SK-N-SH (cell line): ENCODE measurements at regions not wholly inside any gene's neighbourhood (a gene's known extent, or its start where the extent isn't known, plus 50 kb on each side); places are given as distances from the start of the nearest gene placed in this dataset.
"Not testable (repeated sequence)": the region's sequence is repeated elsewhere in the genome, so short reads cannot be mapped to it uniquely, and the experiment has no call there.

Experiments
- CTCF ChIA-PET: fragments of 300-600, 350-600 bp; formaldehyde crosslinking; extraction: SDS; loops from one replicate; lab custom pipeline; 2021; lab: Yijun Ruan, JAX
- POLR2A ChIA-PET: fragments of 350-600 bp; sonication (Branson Sonifier 250); formaldehyde crosslinking; extraction: SDS; loops from one replicate; lab custom pipeline; 2020; ENCODE audit warnings: antibody characterized with exemption, inconsistent platforms; lab: Yijun Ruan, JAX
- DNase-seq: peaks from one replicate; pipeline ENCODE4 v3.0.0; 2012
- H2AFZ ChIP-seq: fragments of 200-600 bp; sonication (generic); 2 replicates; pipeline ENCODE4 v1.8.1; 2016; ENCODE audit warnings: antibody characterized with exemption, mild to moderate bottlenecking, low read depth
- H3F3A ChIP-seq: fragments of 200-600 bp; sonication (generic); replicated peaks from 2 replicates; pipeline ENCODE3; 2016; ENCODE audit warnings: antibody characterized with exemption, mild to moderate bottlenecking; ENCODE audit not compliant: insufficient read depth
- H3K27ac ChIP-seq, 2 experiments: fragments of 200-500 bp in 1 of 2; fragments of 200-600 bp in 1 of 2; sonication (Bioruptor generic) in 1 of 2; sonication (generic), shearing (Covaris generic) in 1 of 2; 2 replicates each; pipeline versions ENCODE4 v1.5.1 to v1.6.1; 2014 to 2016; ENCODE audit warnings: low read depth in 2 of 2, inconsistent platforms in 1 of 2, low read length in 1 of 2, mild to moderate bottlenecking in 1 of 2, mixed read lengths in 1 of 2
- H3K27me3 ChIP-seq: fragments of 200-600 bp; sonication (generic), shearing (Covaris generic); 2 replicates; pipeline ENCODE4 v1.6.1; 2016; ENCODE audit warnings: mixed run types; ENCODE audit not compliant: insufficient read depth
- H3K36me3 ChIP-seq, 2 experiments: fragments of 200-500 bp in 1 of 2; fragments of 200-600 bp in 1 of 2; sonication (Bioruptor generic) in 1 of 2; sonication (generic) in 1 of 2; replicated peaks in 1 of 2; 2 replicates each; pipeline versions ENCODE3 to v1.5.1; 2014 to 2016; ENCODE audit warnings: low read length in 1 of 2, mild to moderate bottlenecking in 1 of 2; ENCODE audit not compliant: insufficient read depth in 2 of 2, control insufficient read depth in 1 of 2
- H3K4me1 ChIP-seq, 2 experiments: fragments of 200-500 bp in 1 of 2; fragments of 200-600 bp in 1 of 2; sonication (Bioruptor generic) in 1 of 2; sonication (generic), shearing (Covaris generic) in 1 of 2; 2 replicates each; pipeline versions ENCODE4 v1.5.1 to v1.6.1; 2014 to 2016; ENCODE audit warnings: low read depth in 1 of 2, low read length in 1 of 2, mixed run types in 1 of 2; ENCODE audit not compliant: insufficient read depth in 2 of 2, control insufficient read depth in 1 of 2
- H3K4me2 ChIP-seq: fragments of 200-600 bp; sonication (generic), shearing (Covaris generic); 2 replicates; pipeline ENCODE4 v1.6.1; 2017; ENCODE audit warnings: mixed run types
- H3K4me3 ChIP-seq, 2 experiments: fragments of 200-500 bp in 1 of 2; fragments of 200-600 bp in 1 of 2; sonication (Bioruptor generic) in 1 of 2; sonication (generic), shearing (Covaris generic) in 1 of 2; 2 replicates each; pipeline versions ENCODE4 v1.5.1 to v1.8.1; 2014 to 2016; ENCODE audit warnings: low read depth in 2 of 2, inconsistent platforms in 1 of 2, low read length in 1 of 2, mild to moderate bottlenecking in 1 of 2, mixed read lengths in 1 of 2, moderate library complexity in 1 of 2
- H3K79me2 ChIP-seq: fragments of 200-600 bp; sonication (generic); 2 replicates; pipeline ENCODE4 v1.8.1; 2017; ENCODE audit warnings: mild to moderate bottlenecking; ENCODE audit not compliant: insufficient read depth
- H3K9ac ChIP-seq: fragments of 200-600 bp; sonication (generic); 2 replicates; pipeline ENCODE4 v1.6.1; 2017; ENCODE audit warnings: mixed run types
- H3K9me2 ChIP-seq: fragments of 200-600 bp; sonication (generic); 2 replicates; pipeline ENCODE4 v1.6.1; 2017; ENCODE audit warnings: mixed run types
- H3K9me3 ChIP-seq: fragments of 200-600 bp; sonication (generic); 2 replicates; pipeline ENCODE4 v1.6.1; 2017; ENCODE audit warnings: mixed run types, mild to moderate bottlenecking, moderate library complexity
- H4K20me1 ChIP-seq: fragments of 200-600 bp; sonication (generic); 2 replicates; pipeline ENCODE4 v1.6.1; 2017; ENCODE audit warnings: mild to moderate bottlenecking, mixed run types; ENCODE audit not compliant: insufficient read depth
- WGBS: methylation state at CpG from one replicate; pipeline ENCODE4 v1.1.6; 2017; ENCODE audit warnings: low lambda C conversion rate; 5-methylcytosine and 5-hydroxymethylcytosine counted together

- H3K9ac ChIP-seq, H3K27me3 ChIP-seq, H3K4me1 ChIP-seq, H2AFZ ChIP-seq, DNase-seq, H3K9me3 ChIP-seq, H3K4me2 ChIP-seq, H3K9me2 ChIP-seq, H3F3A ChIP-seq, H3K36me3 ChIP-seq, POLR2A ChIA-PET, H3K79me2 ChIP-seq, CTCF ChIA-PET, H3K4me3 ChIP-seq, H3K27ac ChIP-seq, H4K20me1 ChIP-seq: not testable (repeated sequence)
- 47% methylated on average over 4 of the region's 4 CpGs for WGBS
These were observed 179.1 kb downstream of the TMEM121 start for GRCh38 chr14:105705512-105705861.

- H3F3A ChIP-seq, H3K4me1 ChIP-seq, DNase-seq, H3K27me3 ChIP-seq, H4K20me1 ChIP-seq, H2AFZ ChIP-seq, H3K4me3 ChIP-seq, H3K9ac ChIP-seq, CTCF ChIA-PET, H3K9me3 ChIP-seq, POLR2A ChIA-PET, H3K27ac ChIP-seq, H3K79me2 ChIP-seq, H3K9me2 ChIP-seq, H3K4me2 ChIP-seq, H3K36me3 ChIP-seq: not testable (repeated sequence)
- WGBS, result 17% methylated on average over 4 of the region's 12 CpGs
These were observed 179.7 kb downstream of the TMEM121 start for GRCh38 chr14:105705862-105706700.

GRCh38 chr14:105706701-105707019, 180.3 kb downstream of the TMEM121 start:
- DNase-seq, H3K4me2 ChIP-seq, H2AFZ ChIP-seq, CTCF ChIA-PET, H3K4me3 ChIP-seq, H3K9ac ChIP-seq, H4K20me1 ChIP-seq, H3F3A ChIP-seq, H3K27ac ChIP-seq, POLR2A ChIA-PET, H3K9me3 ChIP-seq, H3K9me2 ChIP-seq, H3K36me3 ChIP-seq, H3K79me2 ChIP-seq, H3K4me1 ChIP-seq, H3K27me3 ChIP-seq: not testable (repeated sequence)
- 0% methylated on average over 1 of the region's 8 CpGs for WGBS

- H3K9me2 ChIP-seq, DNase-seq, H3K4me1 ChIP-seq, H3K27ac ChIP-seq, H3K9me3 ChIP-seq, H3K36me3 ChIP-seq, H3K4me2 ChIP-seq, POLR2A ChIA-PET, H3F3A ChIP-seq, H3K4me3 ChIP-seq, H3K9ac ChIP-seq, H3K27me3 ChIP-seq, H4K20me1 ChIP-seq, CTCF ChIA-PET, H2AFZ ChIP-seq, H3K79me2 ChIP-seq: not testable (repeated sequence)
- WGBS, result 42% methylated on average over 12 of the region's 23 CpGs
These were observed 180.7 kb downstream of the TMEM121 start for GRCh38 chr14:105707099-105707498.

- H3K9ac ChIP-seq, CTCF ChIA-PET, H3K79me2 ChIP-seq, H3K9me3 ChIP-seq, H3K4me3 ChIP-seq, DNase-seq, H3K36me3 ChIP-seq, H3F3A ChIP-seq, H3K27me3 ChIP-seq, H3K4me1 ChIP-seq, H3K9me2 ChIP-seq, H3K4me2 ChIP-seq, H4K20me1 ChIP-seq, H2AFZ ChIP-seq, H3K27ac ChIP-seq, POLR2A ChIA-PET: not testable (repeated sequence)
- WGBS, result 75% methylated on average over 14 of the region's 18 CpGs
These were observed 181.4 kb downstream of the TMEM121 start for GRCh38 chr14:105707723-105708151.

GRCh38 chr14:105708251-105709134, 182.1 kb downstream of the TMEM121 start:
- H4K20me1 ChIP-seq, H3F3A ChIP-seq, H3K9me2 ChIP-seq, H3K27me3 ChIP-seq, H3K4me2 ChIP-seq, H2AFZ ChIP-seq, H3K9ac ChIP-seq, H3K27ac ChIP-seq, H3K36me3 ChIP-seq, H3K9me3 ChIP-seq, POLR2A ChIA-PET, CTCF ChIA-PET, DNase-seq, H3K79me2 ChIP-seq, H3K4me3 ChIP-seq, H3K4me1 ChIP-seq: not testable (repeated sequence)
- WGBS, result 62% methylated on average over 7 of the region's 24 CpGs
